GM23338 (cell line): ENCODE measurements at regions not wholly inside any gene's neighbourhood (a gene's known extent, or its start where the extent isn't known, plus 50 kb on each side); places are given as distances from the start of the nearest gene placed in this dataset.

ENCODE experiments used
- CREB1 ChIP-seq: fragments of 250-450 bp; sonication (Bioruptor Pico); IDR thresholded peaks from 2 replicates; pipeline ENCODE4 v1.5.0; 2020; ENCODE audit warnings: low read depth, mild to moderate bottlenecking, moderate library complexity
- EZH2 ChIP-seq: fragments of 200-600 bp; sonication (generic); IDR thresholded peaks from one replicate; pipeline ENCODE4 v1.8.0; 2017; ENCODE audit warnings: antibody characterized with exemption, mild to moderate bottlenecking, low read depth; ENCODE audit not compliant: unreplicated experiment
- EZH2phosphoT487 ChIP-seq: fragments of 200-600 bp; sonication (generic); IDR thresholded peaks from one replicate; pipeline ENCODE4 v1.8.1; 2018; ENCODE audit warnings: antibody characterized with exemption; ENCODE audit not compliant: unreplicated experiment
- NANOG ChIP-seq: IDR thresholded peaks from 2 replicates; pipeline ENCODE4 v1.6.1; 2016; ENCODE audit warnings: antibody characterized with exemption, borderline replicate concordance
- POLR2AphosphoS5 ChIP-seq: IDR thresholded peaks from 2 replicates; pipeline ENCODE4 v1.6.1; 2016; ENCODE audit warnings: antibody characterized with exemption, low read depth
- STAT1 ChIP-seq: IDR thresholded peaks from one replicate; pipeline ENCODE4 v1.6.1; 2016; ENCODE audit warnings: antibody characterized with exemption; ENCODE audit not compliant: unreplicated experiment
- TF ChIP-seq, protein P1 (sequence below): fragments of 250-450 bp; sonication (Bioruptor Pico); IDR thresholded peaks from 2 replicates; pipeline ENCODE4 v1.5.0; 2020; ENCODE audit warnings: mild to moderate bottlenecking, moderate library complexity
- TF ChIP-seq, protein P2 (sequence below): IDR thresholded peaks from one replicate; pipeline ENCODE4 v1.6.1; 2018; ENCODE audit warnings: antibody characterized with exemption; ENCODE audit not compliant: unreplicated experiment
- TF ChIP-seq, protein P3 (sequence below): IDR thresholded peaks from 2 replicates; pipeline ENCODE4 v1.6.1; 2016; ENCODE audit warnings: antibody characterized with exemption

DNA sequence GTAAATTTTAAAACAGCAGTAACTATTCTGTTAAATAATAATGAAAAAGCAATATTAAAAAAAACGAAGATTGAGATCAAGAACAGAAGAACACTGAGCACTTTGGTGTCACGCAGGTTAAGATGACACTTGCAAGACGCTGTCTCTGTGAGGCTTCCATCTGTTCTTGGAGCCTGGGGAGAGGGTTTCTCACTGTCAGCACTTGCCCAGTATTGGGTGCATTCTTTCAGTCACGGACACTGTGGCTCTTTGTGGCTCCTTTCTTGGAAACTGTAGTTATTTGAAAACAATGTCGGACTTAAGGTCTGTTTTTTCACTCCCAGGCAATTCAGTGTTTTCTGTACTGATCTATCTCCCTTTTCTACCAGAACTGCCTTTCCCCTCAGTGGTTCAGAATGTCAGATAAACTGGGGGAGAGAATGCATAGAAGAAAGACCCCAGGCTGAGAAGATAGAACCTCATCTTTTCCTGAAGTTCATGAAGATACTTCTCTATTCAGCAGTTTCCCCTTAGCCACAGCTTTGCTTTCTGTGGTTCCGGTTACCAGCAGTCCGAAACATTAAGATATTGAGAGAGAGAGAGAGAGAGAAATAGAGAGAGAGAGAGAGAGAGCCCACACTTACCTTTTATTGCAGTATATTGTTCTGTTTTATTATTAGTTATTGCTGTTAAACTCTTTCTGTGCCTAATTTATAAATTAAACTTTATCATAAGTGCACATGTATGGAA lies 283.3 kb downstream of the DCDC2C start (continued):
- TF ChIP-seq, protein P1, sequence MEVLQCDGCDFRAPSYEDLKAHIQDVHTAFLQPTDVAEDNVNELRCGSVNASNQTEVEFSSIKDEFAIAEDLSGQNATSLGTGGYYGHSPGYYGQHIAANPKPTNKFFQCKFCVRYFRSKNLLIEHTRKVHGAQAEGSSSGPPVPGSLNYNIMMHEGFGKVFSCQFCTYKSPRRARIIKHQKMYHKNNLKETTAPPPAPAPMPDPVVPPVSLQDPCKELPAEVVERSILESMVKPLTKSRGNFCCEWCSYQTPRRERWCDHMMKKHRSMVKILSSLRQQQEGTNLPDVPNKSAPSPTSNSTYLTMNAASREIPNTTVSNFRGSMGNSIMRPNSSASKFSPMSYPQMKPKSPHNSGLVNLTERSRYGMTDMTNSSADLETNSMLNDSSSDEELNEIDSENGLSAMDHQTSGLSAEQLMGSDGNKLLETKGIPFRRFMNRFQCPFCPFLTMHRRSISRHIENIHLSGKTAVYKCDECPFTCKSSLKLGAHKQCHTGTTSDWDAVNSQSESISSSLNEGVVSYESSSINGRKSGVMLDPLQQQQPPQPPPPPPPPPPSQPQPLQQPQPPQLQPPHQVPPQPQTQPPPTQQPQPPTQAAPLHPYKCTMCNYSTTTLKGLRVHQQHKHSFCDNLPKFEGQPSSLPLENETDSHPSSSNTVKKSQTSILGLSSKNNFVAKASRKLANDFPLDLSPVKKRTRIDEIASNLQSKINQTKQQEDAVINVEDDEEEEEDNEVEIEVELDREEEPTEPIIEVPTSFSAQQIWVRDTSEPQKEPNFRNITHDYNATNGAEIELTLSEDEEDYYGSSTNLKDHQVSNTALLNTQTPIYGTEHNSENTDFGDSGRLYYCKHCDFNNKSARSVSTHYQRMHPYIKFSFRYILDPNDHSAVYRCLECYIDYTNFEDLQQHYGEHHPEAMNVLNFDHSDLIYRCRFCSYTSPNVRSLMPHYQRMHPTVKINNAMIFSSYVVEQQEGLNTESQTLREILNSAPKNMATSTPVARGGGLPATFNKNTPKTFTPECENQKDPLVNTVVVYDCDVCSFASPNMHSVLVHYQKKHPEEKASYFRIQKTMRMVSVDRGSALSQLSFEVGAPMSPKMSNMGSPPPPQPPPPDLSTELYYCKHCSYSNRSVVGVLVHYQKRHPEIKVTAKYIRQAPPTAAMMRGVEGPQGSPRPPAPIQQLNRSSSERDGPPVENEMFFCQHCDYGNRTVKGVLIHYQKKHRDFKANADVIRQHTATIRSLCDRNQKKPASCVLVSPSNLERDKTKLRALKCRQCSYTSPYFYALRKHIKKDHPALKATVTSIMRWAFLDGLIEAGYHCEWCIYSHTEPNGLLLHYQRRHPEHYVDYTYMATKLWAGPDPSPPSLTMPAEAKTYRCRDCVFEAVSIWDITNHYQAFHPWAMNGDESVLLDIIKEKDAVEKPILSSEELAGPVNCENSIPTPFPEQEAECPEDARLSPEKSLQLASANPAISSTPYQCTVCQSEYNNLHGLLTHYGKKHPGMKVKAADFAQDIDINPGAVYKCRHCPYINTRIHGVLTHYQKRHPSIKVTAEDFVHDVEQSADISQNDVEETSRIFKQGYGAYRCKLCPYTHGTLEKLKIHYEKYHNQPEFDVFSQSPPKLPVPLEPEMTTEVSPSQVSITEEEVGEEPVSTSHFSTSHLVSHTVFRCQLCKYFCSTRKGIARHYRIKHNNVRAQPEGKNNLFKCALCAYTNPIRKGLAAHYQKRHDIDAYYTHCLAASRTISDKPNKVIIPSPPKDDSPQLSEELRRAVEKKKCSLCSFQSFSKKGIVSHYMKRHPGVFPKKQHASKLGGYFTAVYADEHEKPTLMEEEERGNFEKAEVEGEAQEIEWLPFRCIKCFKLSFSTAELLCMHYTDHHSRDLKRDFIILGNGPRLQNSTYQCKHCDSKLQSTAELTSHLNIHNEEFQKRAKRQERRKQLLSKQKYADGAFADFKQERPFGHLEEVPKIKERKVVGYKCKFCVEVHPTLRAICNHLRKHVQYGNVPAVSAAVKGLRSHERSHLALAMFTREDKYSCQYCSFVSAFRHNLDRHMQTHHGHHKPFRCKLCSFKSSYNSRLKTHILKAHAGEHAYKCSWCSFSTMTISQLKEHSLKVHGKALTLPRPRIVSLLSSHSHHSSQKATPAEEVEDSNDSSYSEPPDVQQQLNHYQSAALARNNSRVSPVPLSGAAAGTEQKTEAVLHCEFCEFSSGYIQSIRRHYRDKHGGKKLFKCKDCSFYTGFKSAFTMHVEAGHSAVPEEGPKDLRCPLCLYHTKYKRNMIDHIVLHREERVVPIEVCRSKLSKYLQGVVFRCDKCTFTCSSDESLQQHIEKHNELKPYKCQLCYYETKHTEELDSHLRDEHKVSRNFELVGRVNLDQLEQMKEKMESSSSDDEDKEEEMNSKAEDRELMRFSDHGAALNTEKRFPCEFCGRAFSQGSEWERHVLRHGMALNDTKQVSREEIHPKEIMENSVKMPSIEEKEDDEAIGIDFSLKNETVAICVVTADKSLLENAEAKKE (CRISPR knock-in tag), result no peak
- TF ChIP-seq, protein P2, sequence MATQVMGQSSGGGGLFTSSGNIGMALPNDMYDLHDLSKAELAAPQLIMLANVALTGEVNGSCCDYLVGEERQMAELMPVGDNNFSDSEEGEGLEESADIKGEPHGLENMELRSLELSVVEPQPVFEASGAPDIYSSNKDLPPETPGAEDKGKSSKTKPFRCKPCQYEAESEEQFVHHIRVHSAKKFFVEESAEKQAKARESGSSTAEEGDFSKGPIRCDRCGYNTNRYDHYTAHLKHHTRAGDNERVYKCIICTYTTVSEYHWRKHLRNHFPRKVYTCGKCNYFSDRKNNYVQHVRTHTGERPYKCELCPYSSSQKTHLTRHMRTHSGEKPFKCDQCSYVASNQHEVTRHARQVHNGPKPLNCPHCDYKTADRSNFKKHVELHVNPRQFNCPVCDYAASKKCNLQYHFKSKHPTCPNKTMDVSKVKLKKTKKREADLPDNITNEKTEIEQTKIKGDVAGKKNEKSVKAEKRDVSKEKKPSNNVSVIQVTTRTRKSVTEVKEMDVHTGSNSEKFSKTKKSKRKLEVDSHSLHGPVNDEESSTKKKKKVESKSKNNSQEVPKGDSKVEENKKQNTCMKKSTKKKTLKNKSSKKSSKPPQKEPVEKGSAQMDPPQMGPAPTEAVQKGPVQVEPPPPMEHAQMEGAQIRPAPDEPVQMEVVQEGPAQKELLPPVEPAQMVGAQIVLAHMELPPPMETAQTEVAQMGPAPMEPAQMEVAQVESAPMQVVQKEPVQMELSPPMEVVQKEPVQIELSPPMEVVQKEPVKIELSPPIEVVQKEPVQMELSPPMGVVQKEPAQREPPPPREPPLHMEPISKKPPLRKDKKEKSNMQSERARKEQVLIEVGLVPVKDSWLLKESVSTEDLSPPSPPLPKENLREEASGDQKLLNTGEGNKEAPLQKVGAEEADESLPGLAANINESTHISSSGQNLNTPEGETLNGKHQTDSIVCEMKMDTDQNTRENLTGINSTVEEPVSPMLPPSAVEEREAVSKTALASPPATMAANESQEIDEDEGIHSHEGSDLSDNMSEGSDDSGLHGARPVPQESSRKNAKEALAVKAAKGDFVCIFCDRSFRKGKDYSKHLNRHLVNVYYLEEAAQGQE, result no peak
- TF ChIP-seq NANOG (no peak), CREB1 (no peak), EZH2 (no peak), POLR2AphosphoS5 (no peak), STAT1 (no peak), EZH2phosphoT487 (no peak)
- TF ChIP-seq, protein P3, sequence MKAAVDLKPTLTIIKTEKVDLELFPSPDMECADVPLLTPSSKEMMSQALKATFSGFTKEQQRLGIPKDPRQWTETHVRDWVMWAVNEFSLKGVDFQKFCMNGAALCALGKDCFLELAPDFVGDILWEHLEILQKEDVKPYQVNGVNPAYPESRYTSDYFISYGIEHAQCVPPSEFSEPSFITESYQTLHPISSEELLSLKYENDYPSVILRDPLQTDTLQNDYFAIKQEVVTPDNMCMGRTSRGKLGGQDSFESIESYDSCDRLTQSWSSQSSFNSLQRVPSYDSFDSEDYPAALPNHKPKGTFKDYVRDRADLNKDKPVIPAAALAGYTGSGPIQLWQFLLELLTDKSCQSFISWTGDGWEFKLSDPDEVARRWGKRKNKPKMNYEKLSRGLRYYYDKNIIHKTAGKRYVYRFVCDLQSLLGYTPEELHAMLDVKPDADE, result no peak
